ENCODE measurements at regions not wholly inside any gene's neighbourhood (a gene's known extent, or its start where the extent isn't known, plus 50 kb on each side); places are given as distances from the start of the nearest gene placed in this dataset.
A peak's percentile ranks its signal among the peaks of the same experiment; 100 is the strongest.

GRCh38 chr10:24010436-24010970, 198.4 kb upstream of the KIAA1217 start:
- DNase-seq (ENCODE audit: low read depth in 2 of 2), result peak in 1 of 2 experiments; percentile 17

GRCh38 chr10:24012249-24012803, 196.6 kb upstream of the KIAA1217 start:
- DNase-seq (ENCODE audit: low read depth in 2 of 2), result no peak

- no peak for DNase-seq (ENCODE audit: low read depth in 2 of 2)
Measured at GRCh38 chr10:24027107-24027506, 181.8 kb upstream of the KIAA1217 start.

- no peak for DNase-seq (ENCODE audit: low read depth in 2 of 2)
Measured at GRCh38 chr10:24034571-24034970, 174.4 kb upstream of the KIAA1217 start.

GRCh38 chr10:24035761-24036160, 173.2 kb upstream of the KIAA1217 start:
- DNase-seq (ENCODE audit: low read depth in 2 of 2), result no peak

- no peak for DNase-seq (ENCODE audit: low read depth in 2 of 2)
Measured at GRCh38 chr10:24039315-24039714, 169.6 kb upstream of the KIAA1217 start.

GRCh38 chr10:24039897-24040296, 169.0 kb upstream of the KIAA1217 start:
- no peak for DNase-seq (ENCODE audit: low read depth in 2 of 2)

- DNase-seq (ENCODE audit: low read depth in 2 of 2), result peak in 1 of 2 experiments; percentile 2
Measured at GRCh38 chr10:24041034-24041433, 167.9 kb upstream of the KIAA1217 start.

- no peak for DNase-seq (ENCODE audit: low read depth in 2 of 2)
Measured at GRCh38 chr10:24041834-24042233, 167.1 kb upstream of the KIAA1217 start.

- DNase-seq (ENCODE audit: low read depth in 2 of 2), result no peak
Measured at GRCh38 chr10:24042884-24043283, 166.1 kb upstream of the KIAA1217 start.

- DNase-seq (ENCODE audit: low read depth in 2 of 2), result no peak
Measured at GRCh38 chr10:24046060-24046459, 162.9 kb upstream of the KIAA1217 start.

GRCh38 chr10:24047176-24047575, 161.8 kb upstream of the KIAA1217 start:
- DNase-seq (ENCODE audit: low read depth in 2 of 2), result no peak

- no peak for DNase-seq (ENCODE audit: low read depth in 2 of 2)
Measured at GRCh38 chr10:24054421-24054820, 154.5 kb upstream of the KIAA1217 start.

- DNase-seq (ENCODE audit: low read depth in 2 of 2), result no peak
Measured at GRCh38 chr10:24080207-24080606, 128.7 kb upstream of the KIAA1217 start.

- DNase-seq (ENCODE audit: low read depth in 2 of 2), result no peak
Measured at GRCh38 chr10:24086296-24087086, 122.4 kb upstream of the KIAA1217 start.

GRCh38 chr10:24091256-24091655, 117.7 kb upstream of the KIAA1217 start:
- no peak for DNase-seq (ENCODE audit: low read depth in 2 of 2)

- no peak for DNase-seq (ENCODE audit: low read depth in 2 of 2)
Measured at GRCh38 chr10:24096281-24096680, 112.7 kb upstream of the KIAA1217 start.

- peak; percentile 46 to 58 for DNase-seq (ENCODE audit: low read depth in 2 of 2)
Measured at GRCh38 chr10:24097751-24098207, 111.2 kb upstream of the KIAA1217 start.

GRCh38 chr10:24104895-24105294, 104.0 kb upstream of the KIAA1217 start:
- no peak for DNase-seq (ENCODE audit: low read depth in 2 of 2)

- DNase-seq (ENCODE audit: low read depth in 2 of 2), result no peak
Measured at GRCh38 chr10:24113901-24114300, 95.0 kb upstream of the KIAA1217 start.

- peak; percentile 81 to 83 for DNase-seq (ENCODE audit: low read depth in 2 of 2)
Measured at GRCh38 chr10:24114556-24114955, 94.4 kb upstream of the KIAA1217 start.

- DNase-seq (ENCODE audit: low read depth in 2 of 2), result no peak
Measured at GRCh38 chr10:24115403-24115802, 93.5 kb upstream of the KIAA1217 start.

- DNase-seq (ENCODE audit: low read depth in 2 of 2), result peak in 1 of 2 experiments; percentile 34
Measured at GRCh38 chr10:24118246-24118645, 90.7 kb upstream of the KIAA1217 start.
